ENCODE measurements at regions not wholly inside any gene's neighbourhood (a gene's known extent, or its start where the extent isn't known, plus 50 kb on each side); places are given as distances from the start of the nearest gene placed in this dataset.

DNA sequence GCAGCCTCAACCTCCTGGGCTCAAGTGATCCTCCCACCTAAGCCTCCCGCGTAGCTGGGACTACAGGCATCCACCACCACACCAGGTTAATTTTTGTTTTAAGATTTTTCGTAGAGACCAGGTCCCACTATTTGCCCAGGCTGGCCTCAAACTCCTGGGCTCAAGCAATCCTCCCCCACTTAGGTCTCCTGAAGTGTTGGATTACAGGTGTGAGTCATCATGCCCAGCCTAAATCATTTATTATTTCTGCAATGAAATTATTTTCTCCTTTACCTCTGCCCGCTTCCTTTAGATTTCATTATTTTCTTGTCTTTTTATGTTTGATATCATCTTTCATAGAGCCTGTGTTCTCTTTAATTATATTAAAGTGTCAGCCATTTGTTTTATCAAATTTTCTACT is 165.2 kb upstream of the OTX2 start:
- no peaks in the 10 kb centered on the region for H3K36me3 ChIP-seq (ENCODE audit: control insufficient read depth in 2 of 2, extremely low read depth in 1 of 2, insufficient read depth in 2 of 2, low read length in 2 of 2)
- no peak overlapping the region for H2AFZ ChIP-seq (ENCODE audit: control insufficient read depth, low read length)
- no peak for FAIRE-seq
- no peaks in the 10 kb centered on the region for H3K4me1 ChIP-seq (ENCODE audit: control insufficient read depth, extremely low read depth, insufficient read depth, low read length)
- no peak overlapping the region for H3K4me3 ChIP-seq (ENCODE audit: control insufficient read depth in 2 of 3, extremely low read depth in 1 of 3, insufficient read depth in 2 of 3, low read depth in 1 of 3, low read length in 3 of 3)
- DNase-seq (ENCODE audit: low read depth, low spot score) = no peak
- dilution Hi-C loops (cut with MboI; ENCODE audit: extremely low pct_ligation_motif_present, low sequenced_read_pairs) = no loop called here
- H3K9ac ChIP-seq (ENCODE audit: control insufficient read depth, extremely low read depth, insufficient read depth, low read length) = no peak overlapping the region
- no peaks in the 10 kb centered on the region for H3K9me1 ChIP-seq (ENCODE audit: control insufficient read depth, extremely low read depth, insufficient read depth, low read length)
- no peak overlapping the region for H3K27ac ChIP-seq (ENCODE audit: control insufficient read depth, insufficient read depth, low read length)
- H3K27me3 ChIP-seq (ENCODE audit: control insufficient read depth, extremely low read depth, insufficient read depth, low read length) = no peaks in the 10 kb centered on the region
- no peaks in the 10 kb centered on the region for H4K20me1 ChIP-seq (ENCODE audit: control insufficient read depth, extremely low read depth, insufficient read depth, low read length)
- no peak overlapping the region for H3K4me2 ChIP-seq (ENCODE audit: control insufficient read depth, extremely low read depth, insufficient read depth, low read depth, low read length)
- TF ChIP-seq, protein P1, sequence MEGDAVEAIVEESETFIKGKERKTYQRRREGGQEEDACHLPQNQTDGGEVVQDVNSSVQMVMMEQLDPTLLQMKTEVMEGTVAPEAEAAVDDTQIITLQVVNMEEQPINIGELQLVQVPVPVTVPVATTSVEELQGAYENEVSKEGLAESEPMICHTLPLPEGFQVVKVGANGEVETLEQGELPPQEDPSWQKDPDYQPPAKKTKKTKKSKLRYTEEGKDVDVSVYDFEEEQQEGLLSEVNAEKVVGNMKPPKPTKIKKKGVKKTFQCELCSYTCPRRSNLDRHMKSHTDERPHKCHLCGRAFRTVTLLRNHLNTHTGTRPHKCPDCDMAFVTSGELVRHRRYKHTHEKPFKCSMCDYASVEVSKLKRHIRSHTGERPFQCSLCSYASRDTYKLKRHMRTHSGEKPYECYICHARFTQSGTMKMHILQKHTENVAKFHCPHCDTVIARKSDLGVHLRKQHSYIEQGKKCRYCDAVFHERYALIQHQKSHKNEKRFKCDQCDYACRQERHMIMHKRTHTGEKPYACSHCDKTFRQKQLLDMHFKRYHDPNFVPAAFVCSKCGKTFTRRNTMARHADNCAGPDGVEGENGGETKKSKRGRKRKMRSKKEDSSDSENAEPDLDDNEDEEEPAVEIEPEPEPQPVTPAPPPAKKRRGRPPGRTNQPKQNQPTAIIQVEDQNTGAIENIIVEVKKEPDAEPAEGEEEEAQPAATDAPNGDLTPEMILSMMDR (optimal IDR thresholded peaks at IDR 0.05 in 1 of 3, IDR thresholded peaks at IDR 0.05 in 1 of 3, conservative IDR thresholded peaks at IDR 0.05 in 1 of 3; ENCODE audit: extremely low read depth in 1 of 3, insufficient read depth in 2 of 3, low read length in 3 of 3) = no peak
- no peak for TF ChIP-seq EZH2 (IDR thresholded peaks at IDR 0.05; ENCODE audit: low read length)
- peaks cover 1% of the 10 kb centered on the region for H3K9me3 ChIP-seq (ENCODE audit: control insufficient read depth, low read depth, low read length)
- no peaks in the 10 kb centered on the region for H3K79me2 ChIP-seq (ENCODE audit: control insufficient read depth, insufficient read depth, low read length)

DNA sequence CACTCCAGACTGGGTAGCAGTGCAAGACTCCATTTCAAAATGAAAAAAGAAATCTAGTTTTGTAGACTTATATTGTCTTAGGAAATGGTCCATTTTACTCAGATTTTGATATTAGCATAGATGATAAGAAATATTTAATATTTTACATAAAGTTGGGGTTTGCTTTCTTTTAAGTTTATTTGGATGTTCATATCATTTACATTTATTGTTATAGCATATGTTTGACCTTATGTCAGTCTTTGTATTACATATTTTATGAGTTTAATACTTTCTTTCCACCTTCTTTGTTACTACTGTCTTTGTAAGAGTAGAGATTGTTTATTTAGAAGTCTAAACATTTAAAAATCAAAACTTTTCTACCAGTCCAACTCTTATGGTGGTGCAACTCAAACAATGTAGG is 162.7 kb upstream of the OTX2 start:
- no peak overlapping the region for H3K4me2 ChIP-seq (ENCODE audit: control insufficient read depth, extremely low read depth, insufficient read depth, low read depth, low read length)
- no peak overlapping the region for H3K9ac ChIP-seq (ENCODE audit: control insufficient read depth, extremely low read depth, insufficient read depth, low read length)
- H3K36me3 ChIP-seq (ENCODE audit: control insufficient read depth in 2 of 2, extremely low read depth in 1 of 2, insufficient read depth in 2 of 2, low read length in 2 of 2) = no peaks in the 10 kb centered on the region
- DNase-seq (ENCODE audit: low read depth, low spot score) (no peak), FAIRE-seq (no peak)
- no peaks in the 10 kb centered on the region for H3K9me1 ChIP-seq (ENCODE audit: control insufficient read depth, extremely low read depth, insufficient read depth, low read length)
- H2AFZ ChIP-seq (ENCODE audit: control insufficient read depth, low read length) = no peak overlapping the region
- H3K4me1 ChIP-seq (ENCODE audit: control insufficient read depth, extremely low read depth, insufficient read depth, low read length) = no peaks in the 10 kb centered on the region
- no peak overlapping the region for H3K27ac ChIP-seq (ENCODE audit: control insufficient read depth, insufficient read depth, low read length)
- H4K20me1 ChIP-seq (ENCODE audit: control insufficient read depth, extremely low read depth, insufficient read depth, low read length) = no peaks in the 10 kb centered on the region
- H3K79me2 ChIP-seq (ENCODE audit: control insufficient read depth, insufficient read depth, low read length) = no peaks in the 10 kb centered on the region
- no peaks in the 10 kb centered on the region for H3K27me3 ChIP-seq (ENCODE audit: control insufficient read depth, extremely low read depth, insufficient read depth, low read length)
- H3K4me3 ChIP-seq (ENCODE audit: control insufficient read depth in 2 of 3, extremely low read depth in 1 of 3, insufficient read depth in 2 of 3, low read depth in 1 of 3, low read length in 3 of 3) = no peak overlapping the region
- TF ChIP-seq EZH2 (IDR thresholded peaks at IDR 0.05; ENCODE audit: low read length) = no peak
- TF ChIP-seq, protein P1 (optimal IDR thresholded peaks at IDR 0.05 in 1 of 3, IDR thresholded peaks at IDR 0.05 in 1 of 3, conservative IDR thresholded peaks at IDR 0.05 in 1 of 3; ENCODE audit: extremely low read depth in 1 of 3, insufficient read depth in 2 of 3, low read length in 3 of 3) = no peak
- dilution Hi-C loops (cut with MboI; ENCODE audit: extremely low pct_ligation_motif_present, low sequenced_read_pairs) = no loop called here
- H3K9me3 ChIP-seq (ENCODE audit: control insufficient read depth, low read depth, low read length) = no peaks in the 10 kb centered on the region

Measured in keratinocyte (primary cell).